HCEC 1CT (cell line): ENCODE measurements at regions not wholly inside any gene's neighbourhood (a gene's known extent, or its start where the extent isn't known, plus 50 kb on each side); places are given as distances from the start of the nearest gene placed in this dataset.

Source experiments
- DNase-seq: peaks from one replicate; pipeline ENCODE4 v3.0.0-alpha.2; 2017

DNA sequence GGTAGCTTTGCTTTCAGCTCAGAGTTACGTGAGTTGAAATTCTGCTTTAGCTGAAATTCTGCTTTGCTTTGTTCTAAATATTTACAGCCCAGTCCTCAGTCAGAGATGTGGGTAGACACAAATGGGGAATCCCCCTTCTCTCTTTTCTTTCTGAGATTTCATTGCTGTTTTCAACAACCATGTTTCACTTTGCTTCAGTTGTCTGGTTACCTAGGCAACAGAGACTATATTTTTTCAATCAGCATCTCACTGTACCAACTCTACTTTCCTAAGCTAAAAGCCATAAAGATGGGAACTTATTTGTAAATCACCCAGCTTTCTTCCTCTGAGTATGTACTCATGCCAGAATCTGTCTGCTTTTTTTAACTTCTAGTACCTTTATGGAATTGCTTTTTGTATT lies 509.0 kb downstream of the OLFM4 start:
- DNase-seq: no peak

- DNase-seq: no peak
Observed at GRCh38 chr13:53545340-53545941, 516.8 kb downstream of the OLFM4 start.

DNA sequence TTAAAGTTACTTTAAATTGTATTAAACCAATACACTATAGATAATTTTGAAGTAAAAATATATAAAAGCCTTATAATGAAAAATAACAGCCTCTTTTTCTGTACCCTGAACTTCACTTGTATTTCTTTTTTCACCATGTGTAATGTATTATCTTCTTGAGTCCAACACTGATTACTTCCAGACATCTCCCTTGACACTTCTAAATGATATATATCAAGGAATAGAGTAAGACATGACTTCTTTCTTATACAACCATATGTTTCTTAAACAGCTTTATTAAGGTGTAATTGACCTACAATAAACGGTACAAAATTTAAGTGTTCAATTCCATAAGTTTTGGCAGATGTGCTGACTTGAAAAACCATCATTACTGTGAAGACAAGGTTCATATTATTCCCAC lies 531.9 kb downstream of the OLFM4 start:
- DNase-seq: no peak

GRCh38 chr13:53562419-53562818 lies 533.8 kb downstream of the OLFM4 start:
- DNase-seq: no peak

DNA sequence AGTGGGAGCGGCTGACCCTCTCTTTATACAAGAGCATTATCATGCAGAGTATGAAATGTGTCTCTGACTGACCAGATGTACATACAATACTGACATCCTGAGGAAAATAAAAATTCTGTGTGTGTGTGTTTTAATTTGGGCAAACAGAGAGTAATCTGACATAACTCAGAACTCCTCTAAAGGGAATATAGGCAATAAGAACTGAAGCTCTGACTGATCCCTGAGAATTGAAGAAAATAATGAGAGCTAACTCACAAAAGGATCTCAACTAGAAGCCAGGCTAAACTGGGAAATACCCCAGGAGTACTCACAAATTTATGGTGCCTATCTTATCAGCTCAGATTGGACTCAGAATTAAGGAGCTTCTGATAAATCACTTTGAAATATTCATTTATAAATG lies 539.9 kb downstream of the OLFM4 start:
- no peak for DNase-seq

GRCh38 chr13:53569453-53569852 lies 540.8 kb downstream of the OLFM4 start:
- no peak for DNase-seq

DNA sequence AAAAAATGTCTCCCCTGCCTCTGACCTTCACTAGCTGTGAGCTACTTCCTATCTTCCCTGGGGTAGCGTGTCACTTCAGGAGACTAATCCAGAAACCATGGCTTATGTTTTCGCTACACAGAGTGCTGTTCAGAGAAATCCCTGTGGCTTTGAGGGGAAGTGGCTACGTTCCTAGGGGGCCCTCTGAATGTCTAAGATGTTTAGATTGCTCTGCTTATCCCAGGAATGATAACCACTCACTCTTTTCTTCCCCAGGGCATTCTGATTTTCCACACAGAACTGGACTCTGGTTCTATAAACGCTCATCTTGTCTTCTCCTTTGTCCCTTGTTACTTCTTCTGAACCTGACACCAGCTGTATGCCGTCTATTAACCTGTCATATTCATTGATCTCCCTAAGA lies 572.5 kb downstream of the OLFM4 start:
- no peak for DNase-seq

GRCh38 chr13:53605326-53605725 lies 576.7 kb downstream of the OLFM4 start:
- no peak for DNase-seq

DNA sequence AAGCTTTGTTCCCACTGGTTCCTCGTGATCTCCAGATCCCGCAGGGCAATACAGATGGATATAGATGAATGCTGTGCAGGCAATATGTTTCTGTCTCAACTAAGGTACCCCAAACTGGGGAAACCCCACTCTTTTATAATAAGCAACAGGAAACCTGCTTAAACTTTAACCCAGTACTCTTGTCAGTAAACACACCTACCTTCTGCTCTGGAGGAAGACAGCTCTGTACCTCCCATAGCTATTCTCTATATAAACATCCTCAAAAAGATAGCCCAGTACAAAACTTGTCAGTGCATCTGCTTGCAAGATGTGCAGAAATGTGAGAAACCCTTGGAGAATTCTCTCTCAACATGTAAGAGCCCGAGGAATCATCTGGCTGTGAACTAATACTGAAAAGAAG lies 583.6 kb downstream of the OLFM4 start:
- DNase-seq: no peak

GRCh38 chr13:53622456-53622855 lies 593.8 kb downstream of the OLFM4 start:
- DNase-seq: no peak

GRCh38 chr13:53623146-53623545 lies 594.5 kb downstream of the OLFM4 start:
- no peak for DNase-seq

GRCh38 chr13:53631511-53631910 lies 602.9 kb downstream of the OLFM4 start:
- DNase-seq: no peak

GRCh38 chr13:53638040-53638439 lies 609.4 kb downstream of the OLFM4 start:
- no peak for DNase-seq

GRCh38 chr13:53642306-53642705 lies 613.7 kb downstream of the OLFM4 start:
- DNase-seq: no peak

DNA sequence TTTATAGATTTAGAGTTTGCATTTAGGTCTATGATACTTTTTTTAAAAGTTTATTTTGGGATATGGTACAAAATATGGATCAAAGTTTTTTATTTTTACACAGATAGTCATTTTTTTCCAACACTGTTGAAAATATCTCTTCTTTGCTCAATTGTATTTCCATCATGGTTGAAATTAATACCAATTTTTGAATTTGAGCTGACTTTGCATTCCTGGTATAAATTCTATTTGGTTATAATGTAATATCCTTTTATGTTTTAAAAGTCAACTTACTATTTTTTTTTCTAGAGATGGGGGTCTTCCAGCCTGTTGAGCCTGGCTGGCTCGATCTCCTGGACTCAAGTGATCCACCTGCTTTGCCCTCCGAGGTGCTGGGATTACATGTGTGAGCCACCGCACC lies 620.1 kb downstream of the OLFM4 start:
- no peak for DNase-seq

DNA sequence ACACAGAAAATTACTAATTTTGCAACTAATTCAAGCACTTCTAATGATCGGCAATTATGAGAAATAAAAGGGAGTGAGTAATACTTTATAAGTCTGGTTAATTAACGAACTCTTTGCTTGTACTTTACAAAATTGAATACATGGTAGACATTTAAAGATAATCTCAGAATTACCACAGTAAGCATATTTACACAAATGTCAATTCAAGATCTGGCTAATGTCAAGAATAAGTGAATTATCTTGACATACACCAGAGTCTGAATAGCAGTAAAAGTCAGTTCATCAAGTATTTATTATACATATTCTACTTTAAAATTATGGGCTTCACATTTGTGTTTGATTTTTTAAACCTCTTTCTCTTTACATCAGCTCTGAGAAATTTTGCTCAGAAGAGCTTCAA lies 643.4 kb downstream of the OLFM4 start:
- DNase-seq: no peak

GRCh38 chr13:53683146-53683545 lies 654.5 kb downstream of the OLFM4 start:
- no peak for DNase-seq

DNA sequence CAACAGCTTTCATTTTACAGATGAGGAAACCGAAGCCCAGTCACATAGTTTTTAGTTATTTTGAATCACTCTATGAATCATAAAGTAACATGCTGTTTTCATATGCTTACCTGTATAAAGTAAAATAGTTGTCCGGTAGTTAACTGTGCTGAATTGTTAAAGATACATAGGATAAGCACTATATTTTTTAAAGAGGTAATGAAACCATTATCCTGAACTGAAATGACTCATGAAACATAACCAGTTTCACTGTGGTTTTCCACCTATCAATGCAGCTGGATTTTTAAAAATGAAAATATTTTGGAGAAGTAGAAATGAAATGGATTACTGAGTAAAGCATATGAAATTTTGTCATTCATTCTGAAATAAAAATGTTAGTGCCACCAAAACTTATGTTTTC lies 655.0 kb downstream of the OLFM4 start:
- DNase-seq: no peak

GRCh38 chr13:53691417-53691816 lies 662.8 kb downstream of the OLFM4 start:
- no peak for DNase-seq

- DNase-seq: no peak
Observed at GRCh38 chr13:53694814-53695532, 666.4 kb downstream of the OLFM4 start.

GRCh38 chr13:53703371-53704080 lies 674.9 kb downstream of the OLFM4 start:
- DNase-seq: no peak

GRCh38 chr13:53719281-53719680 lies 690.7 kb downstream of the OLFM4 start:
- DNase-seq: no peak

DNA sequence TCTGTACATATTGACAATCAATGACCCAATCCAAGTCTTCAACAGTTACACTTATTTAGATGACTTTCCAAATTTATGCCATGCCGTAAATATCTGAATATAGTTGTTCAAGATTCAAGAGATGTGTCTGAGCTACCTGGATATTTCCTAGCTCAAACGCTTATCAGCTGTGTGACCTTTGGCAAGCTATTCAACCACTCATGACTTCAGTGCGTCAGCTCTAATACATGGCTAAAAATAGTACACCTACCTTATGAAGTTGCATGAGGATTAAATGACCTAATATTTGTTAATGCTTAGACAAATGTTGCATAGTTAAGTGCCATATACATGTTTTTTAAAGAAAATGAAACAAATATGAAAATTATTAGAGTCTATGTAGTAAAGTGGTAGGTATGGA lies 704.1 kb downstream of the OLFM4 start:
- no peak for DNase-seq

GRCh38 chr13:53743906-53744305 lies 715.3 kb downstream of the OLFM4 start:
- no peak for DNase-seq
